Endodermal cell (in vitro differentiated cells): ENCODE measurements at regions not wholly inside any gene's neighbourhood (a gene's known extent, or its start where the extent isn't known, plus 50 kb on each side); places are given as distances from the start of the nearest gene placed in this dataset.

Source experiments
- DNase-seq: peaks from one replicate; pipeline ENCODE4 v3.0.0-alpha.2; 2017
- H3K27ac ChIP-seq: 2 replicates; pipeline ENCODE4 v1.5.1; 2013; ENCODE audit warnings: mild to moderate bottlenecking, low read depth, low read length, moderate library complexity
- H3K27me3 ChIP-seq: 2 replicates; pipeline ENCODE4 v1.6.1; 2013; ENCODE audit warnings: mild to moderate bottlenecking, low read length, moderate library complexity; ENCODE audit not compliant: insufficient read depth, control insufficient read depth, poor library complexity, severe bottlenecking
- H3K36me3 ChIP-seq: 2 replicates; pipeline ENCODE4 v1.7.0; 2013; ENCODE audit warnings: mild to moderate bottlenecking, low read length, moderate library complexity; ENCODE audit not compliant: control insufficient read depth, insufficient read depth
- H3K4me1 ChIP-seq: one replicate; pipeline ENCODE4 v1.7.0; 2013; ENCODE audit warnings: low read length; ENCODE audit not compliant: control insufficient read depth, insufficient read depth
- H3K4me3 ChIP-seq: 2 replicates; pipeline ENCODE4 v1.5.1; 2013; ENCODE audit warnings: mild to moderate bottlenecking, low read length, moderate library complexity
- H3K9ac ChIP-seq: 2 replicates; pipeline ENCODE4 v1.6.1; 2013; ENCODE audit warnings: mild to moderate bottlenecking, low read length, moderate library complexity; ENCODE audit not compliant: poor library complexity, severe bottlenecking; ENCODE audit errors: extremely low read depth
- H3K9me3 ChIP-seq: 2 replicates; pipeline ENCODE4 v1.6.1; 2013; ENCODE audit warnings: mild to moderate bottlenecking, low read length, moderate library complexity; ENCODE audit not compliant: control insufficient read depth
- H3K27ac Mint-ChIP-seq: 2 replicates; pipeline ENCODE4 v1.8.0; 2020; ENCODE audit warnings: mixed read lengths
- H3K27me3 Mint-ChIP-seq: 2 replicates; pipeline ENCODE4 v1.8.0; 2021; ENCODE audit warnings: mild to moderate bottlenecking, mixed read lengths; ENCODE audit not compliant: insufficient read depth
- H3K36me3 Mint-ChIP-seq: 2 replicates; pipeline ENCODE4 v1.8.0; 2020; ENCODE audit warnings: low read depth, mixed read lengths
- H3K4me1 Mint-ChIP-seq: 2 replicates; pipeline ENCODE4 v1.8.0; 2020; ENCODE audit warnings: mixed read lengths
- H3K4me3 Mint-ChIP-seq: 2 replicates; pipeline ENCODE4 v1.8.0; 2020; ENCODE audit warnings: mild to moderate bottlenecking, moderate library complexity, mixed read lengths
- H3K9me3 Mint-ChIP-seq: 2 replicates; pipeline ENCODE4 v1.8.0; 2020; ENCODE audit warnings: mild to moderate bottlenecking, mixed read lengths
- WGBS, 2 experiments: methylation state at CpG; one replicate each; pipeline versions ENCODE4 v1.1.5 to v1.1.7; 2013; ENCODE audit warnings: missing lambda C conversion rate in 2 of 2, mixed read lengths in 1 of 2; ENCODE audit not compliant: insufficient coverage in 1 of 2, insufficient read length in 1 of 2; 5-methylcytosine and 5-hydroxymethylcytosine counted together
- TF ChIP-seq, protein P1 (sequence below): fragments of 200-600 bp; sonication (generic); conservative IDR thresholded peaks from 2 replicates; pipeline ENCODE4 v1.5.0; 2021; ENCODE audit warnings: antibody characterized with exemption, mild to moderate bottlenecking

DNA sequence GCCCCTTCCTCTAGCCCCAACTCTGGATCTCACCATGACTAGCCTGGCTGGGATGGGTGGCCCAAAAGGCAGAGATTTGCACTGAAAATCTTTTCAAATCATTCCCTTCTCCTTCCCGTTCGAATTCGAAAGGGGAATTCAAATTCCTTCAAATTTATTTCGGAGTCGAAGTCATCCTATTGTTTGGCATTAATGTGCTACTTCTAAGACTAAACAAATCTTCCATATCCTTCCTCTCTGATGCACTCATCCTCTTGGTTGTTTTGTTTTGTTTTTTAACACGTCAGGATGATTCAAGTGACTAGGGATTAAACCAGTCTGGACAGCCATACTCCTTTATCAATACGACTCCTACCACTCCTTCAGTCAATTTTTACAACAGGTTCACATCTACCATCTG, 95.5 kb upstream of the SGIP1 start:
- TF ChIP-seq, protein P1, sequence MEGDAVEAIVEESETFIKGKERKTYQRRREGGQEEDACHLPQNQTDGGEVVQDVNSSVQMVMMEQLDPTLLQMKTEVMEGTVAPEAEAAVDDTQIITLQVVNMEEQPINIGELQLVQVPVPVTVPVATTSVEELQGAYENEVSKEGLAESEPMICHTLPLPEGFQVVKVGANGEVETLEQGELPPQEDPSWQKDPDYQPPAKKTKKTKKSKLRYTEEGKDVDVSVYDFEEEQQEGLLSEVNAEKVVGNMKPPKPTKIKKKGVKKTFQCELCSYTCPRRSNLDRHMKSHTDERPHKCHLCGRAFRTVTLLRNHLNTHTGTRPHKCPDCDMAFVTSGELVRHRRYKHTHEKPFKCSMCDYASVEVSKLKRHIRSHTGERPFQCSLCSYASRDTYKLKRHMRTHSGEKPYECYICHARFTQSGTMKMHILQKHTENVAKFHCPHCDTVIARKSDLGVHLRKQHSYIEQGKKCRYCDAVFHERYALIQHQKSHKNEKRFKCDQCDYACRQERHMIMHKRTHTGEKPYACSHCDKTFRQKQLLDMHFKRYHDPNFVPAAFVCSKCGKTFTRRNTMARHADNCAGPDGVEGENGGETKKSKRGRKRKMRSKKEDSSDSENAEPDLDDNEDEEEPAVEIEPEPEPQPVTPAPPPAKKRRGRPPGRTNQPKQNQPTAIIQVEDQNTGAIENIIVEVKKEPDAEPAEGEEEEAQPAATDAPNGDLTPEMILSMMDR, result no peak
- no peaks in the 10 kb centered on the region for H3K36me3 Mint-ChIP-seq
- H3K4me3 ChIP-seq, result no peak overlapping the region
- no peak for DNase-seq
- H3K36me3 ChIP-seq, result no peaks in the 10 kb centered on the region
- no peaks in the 10 kb centered on the region for H3K27me3 ChIP-seq
- H3K9ac ChIP-seq, result no peak overlapping the region
- H3K4me1 ChIP-seq, result no peaks in the 10 kb centered on the region
- H3K27ac ChIP-seq, result no peak overlapping the region
- H3K27me3 Mint-ChIP-seq, result no peaks in the 10 kb centered on the region
- H3K4me3 Mint-ChIP-seq, result no peak overlapping the region
- H3K4me1 Mint-ChIP-seq, result peaks cover 4% of the 10 kb centered on the region
- H3K9me3 Mint-ChIP-seq, result no peaks in the 10 kb centered on the region
- no peaks in the 10 kb centered on the region for H3K9me3 ChIP-seq
- no peak overlapping the region for H3K27ac Mint-ChIP-seq
- WGBS, 2 experiments, result 91 to 100% methylated on average over 2 to 7 of the region's 7 CpGs

DNA sequence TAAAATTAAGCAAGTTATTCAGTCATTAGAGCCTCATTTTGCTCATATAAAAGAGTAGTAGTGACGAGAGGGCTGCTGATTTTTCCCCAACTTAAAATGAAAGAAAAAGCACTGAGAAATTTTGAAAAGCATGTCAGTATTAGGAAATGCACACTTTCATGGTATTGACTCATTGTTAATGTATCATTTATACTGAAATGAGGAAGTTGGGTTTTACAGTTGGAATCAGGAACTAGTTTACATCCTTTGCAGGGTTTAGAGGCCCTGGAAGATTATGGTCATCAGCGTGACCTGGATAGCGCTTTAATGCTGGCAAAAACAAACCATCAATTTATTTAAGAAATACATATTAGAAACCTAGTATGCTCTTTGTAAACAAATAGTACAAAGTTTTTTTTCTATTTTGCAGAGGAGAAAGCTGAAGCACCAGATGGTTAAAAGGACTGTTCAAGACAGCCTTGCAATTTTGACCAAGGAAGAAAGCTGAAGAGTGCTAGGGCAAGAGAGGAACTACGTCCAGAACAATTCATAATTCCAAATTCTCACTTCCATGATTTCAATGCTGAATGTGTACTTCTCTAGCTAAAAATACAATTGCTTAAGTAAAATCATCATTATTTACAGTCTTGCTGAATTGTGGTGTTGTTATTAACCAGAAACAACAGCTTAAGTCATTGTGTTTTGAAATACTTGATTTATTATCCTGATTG, 94.8 kb upstream of the SGIP1 start:
- Mint-ChIP-seq H3K27ac (no peak overlapping the region), H3K9me3 (no peaks in the 10 kb centered on the region), H3K27me3 (no peaks in the 10 kb centered on the region), H3K4me3 (no peak overlapping the region), H3K4me1 (peaks cover 2% of the 10 kb centered on the region), H3K36me3 (no peaks in the 10 kb centered on the region)
- no peaks in the 10 kb centered on the region for H3K9me3 ChIP-seq
- 94% methylated on average over 4 of the region's 4 CpGs; no CpG with 5 or more reads in 1 of the 2 experiments for WGBS, 2 experiments
- TF ChIP-seq, protein P1, result no peak
- no peak for DNase-seq
- H3K36me3 ChIP-seq, result no peaks in the 10 kb centered on the region
- H3K4me3 ChIP-seq, result no peak overlapping the region
- H3K9ac ChIP-seq, result no peak overlapping the region
- no peaks in the 10 kb centered on the region for H3K4me1 ChIP-seq
- no peak overlapping the region for H3K27ac ChIP-seq
- H3K27me3 ChIP-seq, result no peaks in the 10 kb centered on the region

DNA sequence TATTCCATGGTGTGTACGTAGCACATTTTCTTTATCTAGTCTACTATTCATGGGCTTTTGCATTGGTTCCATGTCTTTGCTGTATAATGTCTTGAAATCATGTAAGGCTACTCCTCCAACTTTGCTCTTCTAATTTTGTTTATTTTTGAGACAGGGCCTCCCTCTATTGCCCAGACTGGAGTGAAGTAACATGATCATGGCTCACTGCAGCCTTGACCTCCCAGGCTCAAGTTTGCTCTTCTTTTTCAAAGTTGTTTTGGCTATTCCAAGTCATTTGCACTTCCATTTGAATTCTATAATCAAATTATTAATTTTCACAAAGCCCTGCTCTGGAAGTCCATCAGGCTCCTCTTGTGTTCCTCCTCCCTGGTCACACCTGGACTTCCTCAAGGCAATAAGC, 90.2 kb upstream of the SGIP1 start:
- H3K27me3 Mint-ChIP-seq, result no peaks in the 10 kb centered on the region
- H3K4me3 ChIP-seq, result no peak overlapping the region
- no peaks in the 10 kb centered on the region for H3K9me3 Mint-ChIP-seq
- H3K27ac Mint-ChIP-seq, result no peak overlapping the region
- DNase-seq, result no peak
- TF ChIP-seq, protein P1, result no peak
- H3K4me1 Mint-ChIP-seq, result peaks cover 15% of the 10 kb centered on the region
- H3K36me3 Mint-ChIP-seq, result no peaks in the 10 kb centered on the region
- peaks cover 2% of the 10 kb centered on the region for H3K4me1 ChIP-seq
- H3K36me3 ChIP-seq, result no peaks in the 10 kb centered on the region
- 100% methylated on average over 1 of the region's 1 CpG; no CpG with 5 or more reads in 1 of the 2 experiments for WGBS, 2 experiments
- no peak overlapping the region for H3K9ac ChIP-seq
- no peak overlapping the region for H3K27ac ChIP-seq
- H3K27me3 ChIP-seq, result no peaks in the 10 kb centered on the region
- no peak overlapping the region for H3K4me3 Mint-ChIP-seq
- no peaks in the 10 kb centered on the region for H3K9me3 ChIP-seq
